CD4-positive, alpha-beta T cell treated with Interleukin-10 for 1 hour (primary cell): ENCODE measurements at regions not wholly inside any gene's neighbourhood (a gene's known extent, or its start where the extent isn't known, plus 50 kb on each side); places are given as distances from the start of the nearest gene placed in this dataset.

Experiments used
- DNase-seq: peaks from one replicate; pipeline ENCODE4 v3.0.0-alpha.2; 2020

DNA sequence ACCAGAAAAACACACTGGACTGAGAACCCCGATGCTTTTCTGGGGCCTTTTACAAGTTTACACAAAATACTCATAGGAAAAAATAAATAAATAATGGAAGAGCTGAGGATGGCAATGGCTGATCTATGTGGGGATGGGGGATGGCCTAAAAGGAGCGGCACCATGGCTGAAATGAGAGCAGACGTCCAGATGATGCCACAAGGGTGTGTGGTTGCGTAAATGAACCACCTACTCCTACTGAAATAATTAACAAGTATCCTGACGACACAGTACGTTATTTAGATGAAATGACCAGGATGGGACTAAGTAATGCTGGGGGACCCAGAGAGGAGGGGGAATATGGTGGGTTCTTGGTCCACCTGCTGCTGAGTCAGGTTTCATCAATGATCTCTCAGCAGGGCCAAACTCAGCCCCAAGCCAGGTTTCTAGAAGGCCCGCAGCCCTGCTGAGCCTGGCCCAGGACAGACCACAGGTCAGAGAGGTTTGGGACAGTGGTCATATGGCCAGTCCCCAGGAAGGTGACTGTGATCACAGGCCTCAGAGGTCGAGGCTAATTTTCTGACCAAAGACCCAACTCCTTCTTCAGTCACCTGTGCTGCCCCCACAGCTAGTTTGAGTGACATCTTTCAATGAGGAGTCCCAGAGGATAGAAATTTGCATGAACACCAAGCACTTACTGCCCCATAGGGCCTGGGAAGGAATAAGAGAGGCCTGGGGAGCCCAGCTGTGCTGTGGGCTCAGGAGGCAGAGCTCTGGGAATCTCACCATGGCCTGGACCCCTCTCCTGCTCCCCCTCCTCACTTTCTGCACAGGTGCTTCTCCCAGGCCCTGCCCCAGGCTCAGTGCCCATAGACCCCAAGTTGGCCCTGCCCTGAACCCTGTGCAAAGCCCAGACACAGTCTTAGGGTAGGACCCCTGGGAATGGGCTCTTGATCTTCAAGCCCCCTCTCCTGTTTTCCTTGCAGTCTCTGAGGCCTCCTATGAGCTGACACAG lies 76.3 kb upstream of the IGLL5 start:
- DNase-seq: no peak

GRCh38 chr22:22812031-22812905 lies 75.3 kb upstream of the IGLL5 start:
- DNase-seq: no peak

DNA sequence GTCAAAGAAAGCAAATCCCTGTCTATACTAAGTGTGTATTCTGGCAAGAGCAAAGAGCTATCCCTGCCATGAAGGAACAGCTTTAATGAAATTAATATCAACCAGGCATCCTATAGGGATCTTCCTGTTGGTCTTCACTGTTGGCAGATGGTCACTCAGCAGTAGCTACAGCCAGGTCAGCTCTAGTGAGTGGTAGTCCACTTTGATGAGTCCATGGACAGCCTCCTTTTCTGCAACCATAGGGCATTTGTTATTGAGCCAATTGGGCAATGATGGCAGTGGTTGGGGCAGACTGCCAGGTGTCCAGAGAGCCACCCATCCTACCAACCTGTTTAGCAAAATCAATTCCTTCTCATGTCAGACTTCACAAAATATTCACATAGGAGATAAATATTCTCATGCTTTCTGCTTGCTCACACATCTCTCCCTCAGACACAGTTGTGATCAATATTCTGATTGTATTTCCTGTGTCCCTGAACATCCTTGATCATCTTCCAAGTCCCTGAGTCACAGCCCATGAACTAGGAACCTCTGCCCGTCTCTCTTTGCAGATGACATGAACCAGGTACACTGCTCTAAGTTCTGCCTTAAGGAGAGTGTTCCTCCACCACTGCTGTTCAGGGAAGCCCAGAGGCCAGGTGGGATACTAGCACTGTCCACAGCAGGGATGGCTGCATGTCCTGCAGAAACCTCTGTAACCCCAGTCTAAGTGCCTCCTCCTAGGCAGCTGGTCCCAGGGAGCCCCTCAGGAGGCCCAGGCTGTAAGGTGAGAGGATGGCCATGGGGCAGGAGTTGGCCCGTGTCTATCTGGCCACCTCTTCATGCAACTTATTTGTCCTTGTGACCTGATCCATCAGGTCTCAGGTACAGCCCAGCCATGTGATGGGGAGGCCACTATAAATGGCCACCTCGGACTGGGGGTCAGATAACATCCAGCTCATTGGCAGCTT lies 74.2 kb upstream of the IGLL5 start:
- DNase-seq: no peak

- no peak for DNase-seq
Observed at GRCh38 chr22:22814666-22815396, 72.8 kb upstream of the IGLL5 start.

GRCh38 chr22:22815397-22816170 lies 72.0 kb upstream of the IGLL5 start:
- DNase-seq: no peak

DNA sequence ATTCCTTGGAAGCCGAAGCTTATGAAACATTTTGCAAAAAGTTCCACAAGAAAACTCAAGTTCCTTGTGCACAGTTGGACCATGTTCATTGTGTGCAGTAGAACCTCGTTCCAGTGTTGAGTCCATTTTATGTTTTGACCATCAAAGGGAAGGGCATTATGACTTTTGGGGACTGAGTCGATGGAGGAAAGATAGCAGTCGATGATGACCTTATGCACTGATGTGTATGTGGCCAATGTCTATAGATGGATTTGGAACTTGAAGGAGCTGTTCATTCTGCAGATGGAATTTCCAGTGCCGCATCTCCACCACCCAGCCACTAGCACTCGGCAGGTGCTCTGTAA lies 71.5 kb upstream of the IGLL5 start:
- DNase-seq: no peak

DNA sequence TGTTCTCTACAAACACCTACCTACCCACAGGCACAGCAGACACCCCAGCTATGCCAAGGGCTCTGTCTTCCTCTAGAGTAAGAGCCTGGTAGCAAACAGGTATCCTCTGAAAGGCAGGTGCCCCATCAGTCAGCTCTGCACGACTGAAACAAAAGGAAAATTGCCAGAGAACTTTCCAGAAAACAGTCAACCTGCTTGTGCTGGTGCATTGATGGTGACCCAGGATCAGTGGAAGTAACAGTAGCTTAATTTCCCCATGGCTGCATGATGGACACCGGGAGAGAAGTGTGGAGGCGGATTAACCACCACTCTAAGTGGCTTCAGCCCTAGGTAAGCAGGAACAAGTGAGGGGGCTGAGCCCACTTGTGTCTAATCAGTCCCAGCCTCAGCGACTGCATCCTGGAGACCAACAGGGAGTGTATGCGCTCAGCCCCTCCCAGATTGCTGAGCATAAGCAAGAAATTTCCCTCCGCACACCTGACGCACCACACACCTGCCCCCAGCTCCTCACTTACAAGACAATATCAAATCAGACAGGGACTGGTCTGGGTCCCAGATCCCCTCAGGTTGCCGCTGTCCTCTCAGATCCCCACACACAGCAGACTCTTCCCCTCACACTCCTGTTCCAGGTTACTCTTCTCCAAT lies 70.7 kb upstream of the IGLL5 start:
- DNase-seq: no peak

DNA sequence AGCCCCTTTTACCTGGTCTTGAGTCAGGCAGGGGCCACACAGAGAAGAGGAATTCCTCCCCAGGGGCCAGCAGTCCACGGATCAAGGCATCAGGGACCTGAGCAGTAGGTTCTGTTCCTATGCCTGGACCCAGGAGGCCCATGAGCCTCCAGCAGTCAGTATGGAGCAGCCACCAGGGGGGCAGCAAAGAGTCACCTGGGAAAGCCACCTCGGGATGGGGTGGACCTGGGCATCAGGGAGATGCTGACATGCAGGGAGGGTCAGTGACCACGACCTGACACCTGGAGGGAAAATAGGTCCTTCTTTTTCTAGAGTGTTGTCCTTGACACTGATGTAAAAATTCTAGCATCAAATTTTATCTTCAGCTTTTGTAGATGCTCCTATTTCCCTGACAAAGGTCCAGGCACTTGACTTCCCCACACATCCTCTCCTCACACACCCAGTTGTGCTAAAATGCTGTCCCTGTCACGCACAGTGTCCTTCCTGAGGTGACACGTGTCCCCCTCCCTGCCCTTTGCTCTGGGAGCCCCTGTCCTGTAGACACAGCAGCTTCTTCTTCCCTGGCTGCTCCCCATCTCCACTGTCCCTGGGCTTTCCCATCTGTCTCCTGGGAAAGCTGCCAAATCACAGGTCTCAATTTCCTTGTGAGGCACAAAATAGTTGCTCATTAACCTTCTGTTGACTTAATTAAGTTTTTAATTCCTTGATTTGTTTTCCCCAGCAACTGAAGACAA lies 70.0 kb upstream of the IGLL5 start:
- DNase-seq: no peak

GRCh38 chr22:22818202-22818538 lies 69.4 kb upstream of the IGLL5 start:
- DNase-seq: no peak

- peak; percentile 53 for DNase-seq
Observed at GRCh38 chr22:22818861-22819855, 68.5 kb upstream of the IGLL5 start.

GRCh38 chr22:22820076-22820475 lies 67.5 kb upstream of the IGLL5 start:
- DNase-seq: no peak

GRCh38 chr22:22820626-22821025 lies 67.0 kb upstream of the IGLL5 start:
- peak; percentile 63 for DNase-seq

GRCh38 chr22:22821340-22821739 lies 66.3 kb upstream of the IGLL5 start:
- no peak for DNase-seq

- no peak for DNase-seq
Observed at GRCh38 chr22:22822106-22822505, 65.5 kb upstream of the IGLL5 start.

DNA sequence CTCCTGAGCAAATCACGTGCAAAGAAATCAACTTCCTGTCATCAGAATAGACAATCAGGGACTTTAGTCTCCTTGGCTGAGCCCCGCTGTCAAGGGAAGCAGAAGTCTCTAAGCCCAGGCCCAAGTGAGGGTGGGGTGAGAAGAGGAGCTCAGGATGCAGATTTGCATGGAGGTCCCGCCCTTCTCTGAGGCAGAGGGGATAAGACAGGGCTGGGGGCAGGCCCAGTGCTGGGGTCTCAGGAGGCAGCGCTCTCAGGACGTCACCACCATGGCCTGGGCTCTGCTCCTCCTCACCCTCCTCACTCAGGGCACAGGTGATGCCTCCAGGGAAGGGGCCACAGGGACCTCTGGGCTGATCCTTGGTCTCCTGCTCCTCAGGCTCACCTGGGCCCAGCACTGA lies 65.1 kb upstream of the IGLL5 start:
- DNase-seq: peak; percentile 23

DNA sequence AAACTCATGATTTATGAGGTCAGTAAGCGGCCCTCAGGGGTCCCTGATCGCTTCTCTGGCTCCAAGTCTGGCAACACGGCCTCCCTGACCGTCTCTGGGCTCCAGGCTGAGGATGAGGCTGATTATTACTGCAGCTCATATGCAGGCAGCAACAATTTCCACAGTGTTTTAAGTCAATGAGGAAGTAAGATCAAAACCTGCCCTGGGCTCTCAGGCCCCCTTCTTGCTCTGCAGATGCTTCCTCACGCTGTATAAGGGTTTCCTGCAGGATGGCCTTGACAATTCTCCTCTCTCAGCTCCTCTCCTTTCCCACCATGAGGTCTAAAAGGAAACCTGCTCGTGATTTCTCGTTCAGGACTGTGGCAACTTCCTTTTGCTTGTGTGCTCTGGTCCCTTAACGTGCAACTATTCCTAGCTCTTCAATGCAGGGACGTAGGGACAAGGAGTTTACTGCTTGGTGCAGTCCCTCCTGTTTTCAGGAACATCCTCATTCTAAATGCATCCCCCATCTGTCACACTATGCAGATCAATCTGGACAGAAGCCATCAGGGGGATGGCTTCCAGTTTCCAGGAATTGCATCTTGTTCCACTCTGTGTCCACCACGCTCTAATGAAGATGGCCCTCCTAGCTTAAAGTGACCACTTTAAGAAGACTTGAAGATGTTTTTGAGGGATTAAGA lies 64.3 kb upstream of the IGLL5 start:
- no peak for DNase-seq

GRCh38 chr22:22824340-22825212 lies 63.0 kb upstream of the IGLL5 start:
- DNase-seq: no peak
